NT2/D1 (cell line): ENCODE measurements at regions not wholly inside any gene's neighbourhood (a gene's known extent, or its start where the extent isn't known, plus 50 kb on each side); places are given as distances from the start of the nearest gene placed in this dataset.

Experiments
- DNase-seq: peaks from one replicate; pipeline ENCODE4 v3.0.0-alpha.2; 2011; ENCODE audit warnings: low read depth, low spot score
- H3K27me3 ChIP-seq: 2 replicates; pipeline ENCODE4 v1.6.0; 2011; ENCODE audit warnings: mild to moderate bottlenecking; ENCODE audit not compliant: insufficient read length, insufficient read depth
- H3K36me3 ChIP-seq: 2 replicates; pipeline ENCODE4 v1.6.1; 2011; ENCODE audit warnings: mild to moderate bottlenecking, low read length, mixed read lengths; ENCODE audit not compliant: insufficient read depth, insufficient read length
- H3K4me1 ChIP-seq: 2 replicates; pipeline ENCODE4 v1.5.1; 2011; ENCODE audit not compliant: insufficient read depth, insufficient read length
- H3K4me3 ChIP-seq: 2 replicates; pipeline ENCODE4 v1.5.1; 2011; ENCODE audit warnings: low read depth; ENCODE audit not compliant: insufficient read length
- H3K9ac ChIP-seq: 2 replicates; pipeline ENCODE4 v1.6.0; 2011; ENCODE audit warnings: low read depth; ENCODE audit not compliant: insufficient read length
- H3K9me3 ChIP-seq: 2 replicates; pipeline ENCODE4 v1.5.1; 2011; ENCODE audit warnings: mild to moderate bottlenecking, low read length; ENCODE audit not compliant: insufficient read depth
- SUZ12 ChIP-seq: IDR thresholded peaks from 2 replicates; pipeline ENCODE4 v1.6.1; 2011; ENCODE audit not compliant: insufficient read length, insufficient read depth; ENCODE audit errors: extremely low read depth
- YY1 ChIP-seq: IDR thresholded peaks from 2 replicates; pipeline ENCODE4 v1.6.1; 2011; ENCODE audit not compliant: insufficient read length, insufficient read depth
- ZNF274 ChIP-seq: IDR thresholded peaks from 2 replicates; pipeline ENCODE4 v1.6.1; 2011; ENCODE audit warnings: mild to moderate bottlenecking, low read depth, low read length

DNA sequence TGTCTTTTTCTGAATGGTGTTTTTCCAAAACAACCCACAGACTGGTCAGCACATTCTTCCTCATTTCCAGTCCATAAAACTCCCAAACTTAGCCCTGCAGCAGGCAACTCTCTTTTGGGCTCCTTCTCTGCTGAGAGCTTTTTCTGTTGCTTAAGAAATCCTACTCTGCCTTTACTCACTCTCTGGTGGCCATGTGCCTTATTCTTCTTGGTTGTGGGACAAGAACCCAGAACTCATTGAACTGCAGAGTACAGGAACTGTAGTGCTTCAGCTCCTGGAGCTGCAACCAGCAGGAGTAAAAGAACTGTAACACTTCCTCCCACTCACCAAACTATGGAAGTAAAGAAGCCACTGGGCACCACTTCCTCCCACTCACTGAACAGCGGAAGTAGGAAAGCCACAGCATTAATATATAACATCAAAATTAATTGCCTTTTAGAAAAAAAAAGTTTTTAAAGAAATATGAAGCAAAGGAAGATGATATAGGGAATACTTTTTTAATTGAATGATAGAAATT lies 864.1 kb upstream of the PCDH10 start:
- Histone ChIP-seq H3K36me3 (no peaks in the 10 kb centered on the region), H3K9ac (no peak overlapping the region), H3K9me3 (peaks cover 7% of the 10 kb centered on the region; the same call in 1 of the 2 replicates), H3K4me1 (no peaks in the 10 kb centered on the region), H3K27me3 (no peaks in the 10 kb centered on the region), H3K4me3 (no peak overlapping the region)
- no peak for DNase-seq
- TF ChIP-seq SUZ12 (no peak), ZNF274 (no peak), YY1 (no peak)

DNA sequence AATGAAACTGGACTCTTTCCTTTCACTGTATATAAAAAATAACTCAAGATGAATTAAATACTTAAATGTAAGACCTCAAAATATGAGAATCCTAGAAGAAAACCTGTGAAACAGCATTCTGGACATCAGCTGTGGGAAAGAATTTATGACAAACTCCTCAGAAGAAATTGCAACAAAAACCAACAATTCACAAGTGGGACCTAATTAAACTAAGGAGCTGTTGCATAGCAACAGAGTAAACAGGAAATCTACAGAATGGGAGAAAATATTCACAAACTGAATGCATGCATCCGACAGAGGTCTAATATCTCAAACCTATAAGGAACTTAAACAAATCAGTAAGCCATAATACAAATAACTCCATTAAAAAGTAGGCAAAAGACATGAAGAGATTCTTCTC lies 851.7 kb upstream of the PCDH10 start:
- no peak for TF ChIP-seq SUZ12
- no peak for TF ChIP-seq ZNF274
- TF ChIP-seq YY1, result no peak
- no peaks in the 10 kb centered on the region for H3K4me1 ChIP-seq
- DNase-seq, result no peak
- H3K9me3 ChIP-seq, result no peaks in the 10 kb centered on the region
- H3K9ac ChIP-seq, result no peak overlapping the region
- no peaks in the 10 kb centered on the region for H3K27me3 ChIP-seq
- no peak overlapping the region for H3K4me3 ChIP-seq
- no peaks in the 10 kb centered on the region for H3K36me3 ChIP-seq

DNA sequence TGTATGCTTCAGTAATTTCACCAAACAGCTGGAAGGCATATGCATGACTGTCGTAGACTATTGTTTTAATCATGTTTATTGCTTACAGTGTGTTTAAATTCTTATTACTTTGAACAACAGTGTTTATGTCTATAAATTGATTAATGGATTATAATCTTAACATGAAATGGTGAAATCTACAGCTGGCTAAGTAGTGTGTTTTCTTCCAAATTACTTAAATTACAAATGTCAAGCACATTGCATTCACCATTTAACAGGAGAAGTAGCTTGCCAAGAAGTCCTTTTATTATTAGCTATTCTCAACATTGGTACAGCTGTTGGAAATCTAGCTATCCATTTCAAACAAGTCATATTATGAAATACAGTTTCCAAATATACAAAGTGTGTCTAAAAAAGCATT lies 849.3 kb upstream of the PCDH10 start:
- Histone ChIP-seq H3K9ac (no peak overlapping the region), H3K36me3 (no peaks in the 10 kb centered on the region)
- DNase-seq, result no peak

DNA sequence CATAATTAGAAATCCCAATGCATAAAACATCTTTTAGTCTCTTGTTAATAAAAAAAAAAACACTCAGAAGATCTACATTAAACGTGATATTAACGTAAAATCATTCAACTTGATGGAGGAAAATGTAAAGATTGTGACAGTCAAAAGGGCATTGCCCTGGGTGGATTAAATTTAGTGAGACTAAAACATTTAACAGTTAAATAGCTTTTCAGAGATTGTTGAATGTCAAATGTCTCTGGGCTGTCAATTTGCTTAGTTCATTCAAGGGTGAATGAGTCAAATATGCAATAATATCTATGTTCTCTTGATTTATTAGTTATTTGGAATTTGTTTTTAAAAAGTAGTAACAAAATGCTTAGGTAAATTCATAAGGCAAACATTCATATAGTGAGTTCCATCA lies 836.6 kb upstream of the PCDH10 start:
- no peak for DNase-seq
- no peak for TF ChIP-seq SUZ12
- no peak for TF ChIP-seq YY1
- no peak for TF ChIP-seq ZNF274
- Histone ChIP-seq H3K27me3 (no peaks in the 10 kb centered on the region), H3K4me3 (no peak overlapping the region), H3K9me3 (no peaks in the 10 kb centered on the region), H3K36me3 (no peaks in the 10 kb centered on the region), H3K4me1 (no peaks in the 10 kb centered on the region), H3K9ac (no peak overlapping the region)

More for the DNA sequence above, 849.3 kb upstream of the PCDH10 start:
- no peaks in the 10 kb centered on the region for H3K9me3 ChIP-seq
- no peak overlapping the region for H3K4me3 ChIP-seq
- no peaks in the 10 kb centered on the region for H3K4me1 ChIP-seq
- H3K27me3 ChIP-seq, result no peaks in the 10 kb centered on the region
- TF ChIP-seq YY1 (no peak), ZNF274 (no peak), SUZ12 (no peak)

DNA sequence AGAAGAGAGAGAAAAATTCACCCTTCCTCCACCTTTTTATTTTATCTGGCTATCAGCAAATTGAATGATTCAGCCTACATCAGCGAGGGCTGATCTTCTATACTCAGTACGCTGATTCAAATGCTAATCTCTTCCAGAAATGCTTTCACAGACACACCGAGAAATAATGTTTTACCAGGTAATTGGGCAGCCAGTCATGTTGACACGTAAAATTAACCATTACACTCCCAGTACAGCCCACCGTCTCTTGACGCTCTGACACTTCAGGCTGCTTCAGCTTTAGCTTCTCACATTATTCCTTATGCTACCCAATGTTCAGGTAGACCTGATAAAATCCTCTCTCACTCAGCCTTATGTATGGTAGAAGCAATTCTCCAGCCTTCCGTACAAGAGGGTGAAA lies 835.2 kb upstream of the PCDH10 start:
- TF ChIP-seq ZNF274 (no peak), YY1 (no peak)
- no peak overlapping the region for H3K9ac ChIP-seq
- no peak for DNase-seq
- no peak overlapping the region for H3K4me3 ChIP-seq
- H3K4me1 ChIP-seq, result no peaks in the 10 kb centered on the region
- no peaks in the 10 kb centered on the region for H3K36me3 ChIP-seq
- no peaks in the 10 kb centered on the region for H3K27me3 ChIP-seq
- no peaks in the 10 kb centered on the region for H3K9me3 ChIP-seq

DNA sequence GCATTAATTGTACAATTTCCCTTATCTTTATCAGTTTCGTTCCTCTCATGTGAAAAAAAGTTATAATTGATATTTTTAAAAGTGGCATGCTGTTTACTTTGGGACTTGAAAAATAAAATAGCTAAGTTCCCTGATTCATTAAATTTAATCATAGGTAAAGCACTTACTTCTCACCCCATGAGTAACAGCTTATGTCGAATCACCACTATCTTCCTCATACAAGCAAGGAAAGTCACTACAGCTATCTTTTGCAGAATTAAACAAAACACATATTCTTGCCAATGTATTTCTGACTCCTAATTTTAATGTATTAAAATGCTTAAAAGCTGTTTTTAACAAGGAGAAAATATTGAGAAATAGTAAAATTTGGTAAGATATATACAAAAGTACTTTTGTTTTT lies 832.4 kb upstream of the PCDH10 start:
- no peak for DNase-seq
- Histone ChIP-seq H3K4me3 (no peak overlapping the region), H3K9ac (no peak overlapping the region)

DNA sequence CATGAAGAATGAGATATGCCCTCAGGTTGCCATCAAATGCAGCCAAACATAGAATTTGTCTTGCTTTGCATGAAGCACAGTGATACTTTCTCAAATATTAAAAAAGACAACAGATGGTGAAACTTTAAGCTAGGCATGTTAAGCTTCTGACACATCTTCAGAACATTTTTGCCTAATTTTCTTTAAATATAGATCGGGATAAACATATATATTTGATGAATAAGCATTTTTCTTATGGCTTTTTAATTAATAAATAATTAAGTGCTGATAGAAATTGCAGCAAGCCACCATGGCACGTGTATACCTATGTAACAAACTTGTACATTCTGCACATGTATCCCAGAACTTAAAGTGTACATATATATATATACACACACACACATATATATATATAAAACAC lies 831.2 kb upstream of the PCDH10 start:
- Histone ChIP-seq H3K4me3 (no peak overlapping the region), H3K9ac (no peak overlapping the region), H3K9me3 (no peaks in the 10 kb centered on the region), H3K36me3 (no peaks in the 10 kb centered on the region), H3K27me3 (no peaks in the 10 kb centered on the region), H3K4me1 (no peaks in the 10 kb centered on the region)
- no peak for DNase-seq
- TF ChIP-seq SUZ12 (no peak), ZNF274 (no peak), YY1 (no peak)

More for the DNA sequence above, 832.4 kb upstream of the PCDH10 start:
- H3K36me3 ChIP-seq, result no peaks in the 10 kb centered on the region
- no peaks in the 10 kb centered on the region for H3K9me3 ChIP-seq
- no peaks in the 10 kb centered on the region for H3K27me3 ChIP-seq
- no peak for TF ChIP-seq SUZ12
- no peak for TF ChIP-seq ZNF274
- no peak for TF ChIP-seq YY1
- no peaks in the 10 kb centered on the region for H3K4me1 ChIP-seq

DNA sequence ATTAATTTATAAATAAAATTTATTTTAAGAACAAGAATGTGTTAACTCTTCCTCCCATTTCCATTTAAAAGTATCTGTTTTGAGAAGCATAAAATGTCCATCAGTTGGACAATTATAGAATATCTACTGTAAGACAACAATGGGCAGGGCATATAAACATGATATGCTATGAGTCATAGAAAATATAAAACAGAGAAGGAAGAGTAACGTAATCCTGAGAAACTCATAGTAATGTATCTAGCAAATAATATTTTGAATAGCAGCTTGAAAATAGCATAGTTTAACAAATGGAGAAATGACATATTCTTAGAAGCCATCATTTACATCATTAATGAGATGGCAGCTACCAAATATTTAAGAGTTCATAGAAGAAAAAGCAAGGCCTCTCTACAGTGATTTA lies 820.3 kb upstream of the PCDH10 start:
- DNase-seq, result no peak
- Histone ChIP-seq H3K4me3 (no peak overlapping the region), H3K36me3 (no peaks in the 10 kb centered on the region), H3K27me3 (no peaks in the 10 kb centered on the region), H3K4me1 (no peaks in the 10 kb centered on the region), H3K9ac (no peak overlapping the region), H3K9me3 (no peaks in the 10 kb centered on the region; the same call in 1 of the 2 replicates)
- TF ChIP-seq ZNF274, result no peak
- TF ChIP-seq YY1, result no peak
- TF ChIP-seq SUZ12, result no peak
